H1 (cell line): ENCODE measurements at regions not wholly inside any gene's neighbourhood (a gene's known extent, or its start where the extent isn't known, plus 50 kb on each side); places are given as distances from the start of the nearest gene placed in this dataset.

Experiments used
- CTCF ChIA-PET: fragments of 300-600 bp; sonication (Branson Sonifier 250); formaldehyde crosslinking; loops from one replicate; lab custom pipeline; 2021; ENCODE audit not compliant: partially characterized antibody; lab: Charles Lee
- POLR2A ChIA-PET: fragments of 300-600 bp; sonication (Branson Sonifier 250); formaldehyde crosslinking; loops from one replicate; lab custom pipeline; 2021; ENCODE audit warnings: inconsistent platforms; ENCODE audit not compliant: partially characterized antibody; lab: Charles Lee
- DNase-seq, 2 experiments: peaks; one replicate each; pipeline versions ENCODE4 v3.0.0 to v3.0.0-alpha.2; 2010 to 2022; ENCODE audit warnings: low spot score in 2 of 2, low read depth in 1 of 2, mixed read lengths in 1 of 2
- FAIRE-seq: peaks from 2 replicates; lab custom pipeline; 2011; peaks lifted over from hg19 to GRCh38; lab: Jason Lieb, UNC
- H2AFZ ChIP-seq: 2 replicates; pipeline ENCODE4 v1.8.1; 2012; ENCODE audit warnings: low read length, inconsistent platforms
- H2AK5ac ChIP-seq: 2 replicates; pipeline ENCODE4 v1.6.1; 2013; ENCODE audit warnings: low read depth, low read length
- H2BK120ac ChIP-seq: replicated peaks from 2 replicates; pipeline ENCODE3; 2013; ENCODE audit warnings: low read depth, low read length, inconsistent platforms
- H2BK12ac ChIP-seq: 2 replicates; pipeline ENCODE4 v1.6.1; 2013; ENCODE audit warnings: low read depth, low read length
- H2BK15ac ChIP-seq: 2 replicates; pipeline ENCODE4 v1.6.1; 2013; ENCODE audit warnings: low read length
- H2BK20ac ChIP-seq: 2 replicates; pipeline ENCODE4 v1.6.1; 2013; ENCODE audit warnings: low read length
- H2BK5ac ChIP-seq: 2 replicates; pipeline ENCODE4 v1.6.1; 2013; ENCODE audit warnings: low read depth, low read length
- H3K14ac ChIP-seq: 2 replicates; pipeline ENCODE4 v1.6.1; 2013; ENCODE audit warnings: inconsistent platforms; ENCODE audit not compliant: insufficient read length
- H3K18ac ChIP-seq: 2 replicates; pipeline ENCODE4 v1.6.1; 2013; ENCODE audit warnings: low read length; ENCODE audit errors: extremely low read depth
- H3K23ac ChIP-seq: 2 replicates; pipeline ENCODE4 v1.6.1; 2013; ENCODE audit warnings: inconsistent platforms; ENCODE audit not compliant: insufficient read length
- H3K23me2 ChIP-seq: 2 replicates; pipeline ENCODE4 v1.6.1; 2013; ENCODE audit warnings: low read depth, low read length
- H3K27ac ChIP-seq: 2 replicates; pipeline ENCODE4 v1.6.1; 2011; ENCODE audit warnings: low read depth, low read length, inconsistent platforms
- H3K27me3 ChIP-seq, 4 experiments: replicated peaks in 1 of 4; 1 replicate in 1 of 4; 2 replicates in 3 of 4; pipeline versions ENCODE4 v1.6.1 to v1.8.1; 2011 to 2013; ENCODE audit warnings: low read length in 3 of 4, mild to moderate bottlenecking in 3 of 4, inconsistent platforms in 2 of 4, mixed read lengths in 2 of 4, moderate library complexity in 1 of 4; ENCODE audit not compliant: control insufficient read depth in 3 of 4, insufficient read depth in 3 of 4; ENCODE audit errors: extremely low read depth in 1 of 4
- H3K36me3 ChIP-seq, 4 experiments: 2 replicates each; pipeline versions ENCODE4 v1.6.1 to v1.8.1; 2011 to 2013; ENCODE audit warnings: mild to moderate bottlenecking in 4 of 4, low read length in 3 of 4, moderate library complexity in 2 of 4, control low read depth in 1 of 4, inconsistent platforms in 1 of 4; ENCODE audit not compliant: insufficient read depth in 4 of 4, control insufficient read depth in 2 of 4
- H3K4ac ChIP-seq: replicated peaks from 2 replicates; pipeline ENCODE3; 2013; ENCODE audit warnings: low read length, low read depth, mixed read lengths, inconsistent platforms; ENCODE audit not compliant: insufficient read length
- H3K4me1 ChIP-seq, 4 experiments: replicated peaks in 1 of 4; 1 replicate in 1 of 4; 2 replicates in 3 of 4; pipeline versions ENCODE4 v1.6.1 to v1.8.1; 2011 to 2013; ENCODE audit warnings: low read length in 3 of 4, inconsistent platforms in 2 of 4, mixed read lengths in 1 of 4; ENCODE audit not compliant: insufficient read depth in 4 of 4, control insufficient read depth in 3 of 4
- H3K4me2 ChIP-seq, 2 experiments: 2 replicates each; pipeline versions ENCODE4 v1.6.1 to v1.8.1; 2011 to 2013; ENCODE audit warnings: low read depth in 2 of 2, low read length in 2 of 2, control low read depth in 1 of 2, inconsistent platforms in 1 of 2, mild to moderate bottlenecking in 1 of 2; ENCODE audit not compliant: insufficient read depth in 1 of 2
- H3K4me3 ChIP-seq, 4 experiments: fragments of 200-600, 300-600 bp in 1 of 4; sonication (generic), shearing (Covaris generic), sonication (Bioruptor Twin) in 1 of 4; 2 replicates each; pipeline versions ENCODE4 v1.5.1 to v1.8.1; 2011 to 2016; ENCODE audit warnings: low read length in 4 of 4, low read depth in 3 of 4, control low read depth in 2 of 4, inconsistent platforms in 2 of 4, mild to moderate bottlenecking in 2 of 4, mixed read lengths in 1 of 4, moderate library complexity in 1 of 4; ENCODE audit not compliant: insufficient read depth in 2 of 4; ENCODE audit errors: extremely low read depth in 1 of 4
- H3K56ac ChIP-seq: replicated peaks from 2 replicates; pipeline ENCODE3; 2013; ENCODE audit warnings: low read depth, mild to moderate bottlenecking, mixed read lengths, low read length, inconsistent platforms; ENCODE audit not compliant: insufficient read length
- H3K79me1 ChIP-seq: 2 replicates; pipeline ENCODE4 v1.6.1; 2013; ENCODE audit warnings: low read depth, low read length, control low read depth
- H3K79me2 ChIP-seq, 2 experiments: 2 replicates each; pipeline versions ENCODE4 v1.6.1 to v1.8.1; 2012 to 2013; ENCODE audit warnings: low read length in 2 of 2, mild to moderate bottlenecking in 2 of 2, inconsistent platforms in 1 of 2; ENCODE audit not compliant: insufficient read depth in 2 of 2, control insufficient read depth in 1 of 2
- H3K9ac ChIP-seq, 4 experiments: replicated peaks in 1 of 4; 1 replicate in 1 of 4; 2 replicates in 3 of 4; pipeline versions ENCODE4 v1.6.1 to v1.8.1; 2011 to 2013; ENCODE audit warnings: low read depth in 3 of 4, low read length in 3 of 4, control low read depth in 2 of 4, mild to moderate bottlenecking in 2 of 4, moderate library complexity in 2 of 4, inconsistent platforms in 1 of 4; ENCODE audit errors: extremely low read depth in 1 of 4
- H3K9me3 ChIP-seq, 2 experiments: 2 replicates each; pipeline versions ENCODE4 v1.6.1 to v1.8.1; 2012 to 2013; ENCODE audit warnings: mild to moderate bottlenecking in 2 of 2, moderate library complexity in 2 of 2, control low read depth in 1 of 2, inconsistent platforms in 1 of 2, low read depth in 1 of 2, low read length in 1 of 2, mixed read lengths in 1 of 2; ENCODE audit not compliant: insufficient read depth in 2 of 2
- H4K20me1 ChIP-seq, 2 experiments: replicated peaks in 1 of 2; 2 replicates each; pipeline versions ENCODE3 to v1.8.1; 2011 to 2013; ENCODE audit warnings: inconsistent platforms in 2 of 2, low read length in 2 of 2, mild to moderate bottlenecking in 1 of 2; ENCODE audit not compliant: insufficient read depth in 2 of 2, control insufficient read depth in 1 of 2
- H4K5ac ChIP-seq: 2 replicates; pipeline ENCODE4 v1.6.1; 2013; ENCODE audit warnings: low read length, low read depth, mixed read lengths, inconsistent platforms; ENCODE audit not compliant: insufficient read length
- H4K8ac ChIP-seq: 2 replicates; pipeline ENCODE4 v1.8.0; 2013; ENCODE audit warnings: mild to moderate bottlenecking, moderate library complexity, low read length, inconsistent platforms; ENCODE audit not compliant: insufficient read depth; ENCODE audit errors: extremely low read depth
- H4K91ac ChIP-seq: replicated peaks from 2 replicates; pipeline ENCODE3; 2013; ENCODE audit warnings: low read length, mixed read lengths, inconsistent platforms; ENCODE audit not compliant: insufficient read length
- WGBS, 2 experiments: shearing (Covaris generic) in 1 of 2; methylation state at CpG; one replicate each; pipeline versions ENCODE4 v1.1.6 to v1.1.7; 2013 to 2015; ENCODE audit warnings: low lambda C conversion rate in 2 of 2, mixed read lengths in 2 of 2, inconsistent platforms in 1 of 2, low coverage in 1 of 2, missing lambda C conversion rate in 1 of 2; ENCODE audit not compliant: insufficient replicate concordance in 2 of 2, insufficient coverage in 1 of 2, insufficient read length in 1 of 2; ENCODE audit errors: extremely low coverage in 1 of 2, missing lambda C conversion rate in 1 of 2; 5-methylcytosine and 5-hydroxymethylcytosine counted together

- H2AK5ac ChIP-seq, result no peak overlapping the region
- no peak overlapping the region for H3K23ac ChIP-seq
- peaks cover 0 to 8% (median 5%) of the 10 kb centered on the region in 4 experiments; a peak in 3 of 7 replicates for H3K4me1 ChIP-seq
- no peak overlapping the region for H4K5ac ChIP-seq
- no peak overlapping the region for H2BK12ac ChIP-seq
- H4K20me1 ChIP-seq, result no peaks in the 10 kb centered on the region
- no peak overlapping the region for H2BK15ac ChIP-seq
- WGBS, 2 experiments, result 0% methylated on average over 1 of the region's 1 CpG; no CpG with 5 or more reads in 1 of the 2 experiments
- peaks cover 0 to 1% (median 0%) of the 10 kb centered on the region in 4 experiments; a peak in 1 of 7 replicates for H3K27me3 ChIP-seq
- no peaks in the 10 kb centered on the region for H3K36me3 ChIP-seq
- ChIA-PET CTCF (interaction anchor here (0.7 to 1.4 kb wide), 7 partner anchors 9 to 1213 kb away, joined by 3 to 5 read pairs (median 3); no protein-coding TSS in a partner anchor), POLR2A (no interaction called here)
- no peak overlapping the region for H3K56ac ChIP-seq
- no peaks in the 10 kb centered on the region; the same call in 1 of the 2 replicates for H3K23me2 ChIP-seq
- H3K4ac ChIP-seq, result no peak overlapping the region
- H3K18ac ChIP-seq, result no peak overlapping the region
- no peaks in the 10 kb centered on the region for H3K9me3 ChIP-seq
- FAIRE-seq (no peak), DNase-seq (no peak)
- no peak overlapping the region for H3K9ac ChIP-seq
- H3K79me1 ChIP-seq, result no peaks in the 10 kb centered on the region
- no peak overlapping the region for H4K8ac ChIP-seq
- H3K27ac ChIP-seq, result no peak overlapping the region
- no peak overlapping the region for H2BK120ac ChIP-seq
- H2BK5ac ChIP-seq, result no peak overlapping the region
- H2BK20ac ChIP-seq, result no peak overlapping the region
- H3K79me2 ChIP-seq, result no peaks in the 10 kb centered on the region
- no peak overlapping the region for H3K4me2 ChIP-seq
- H3K14ac ChIP-seq, result no peak overlapping the region
- no peak overlapping the region for H3K4me3 ChIP-seq
- no peak overlapping the region for H4K91ac ChIP-seq
- no peak overlapping the region for H2AFZ ChIP-seq
These were observed 1703.8 kb downstream of the MAT2B start for GRCh38 chr5:165209101-165209727.
